ENCODE measurements at regions not wholly inside any gene's neighbourhood (a gene's known extent, or its start where the extent isn't known, plus 50 kb on each side); places are given as distances from the start of the nearest gene placed in this dataset.

- no peaks in the 10 kb centered on the region for H3F3A ChIP-seq (ENCODE audit: low read length, unreplicated experiment)
- no peak overlapping the region for H3K9ac ChIP-seq (ENCODE audit: low read length)
- peaks cover 11% of the 10 kb centered on the region; the same call in 1 of the 2 replicates for H3K9me3 ChIP-seq (ENCODE audit: low read length)
- ATAC-seq: no peak
- CTCF ChIA-PET: no interaction called here
- H3K27ac ChIP-seq (ENCODE audit: low read length): no peak overlapping the region
- H3K4me2 ChIP-seq (ENCODE audit: low read length): no peak overlapping the region
- POLR2A ChIA-PET (ENCODE audit: unreplicated experiment): no interaction called here
- DNase-seq: no peak
- TF ChIP-seq, protein P1, sequence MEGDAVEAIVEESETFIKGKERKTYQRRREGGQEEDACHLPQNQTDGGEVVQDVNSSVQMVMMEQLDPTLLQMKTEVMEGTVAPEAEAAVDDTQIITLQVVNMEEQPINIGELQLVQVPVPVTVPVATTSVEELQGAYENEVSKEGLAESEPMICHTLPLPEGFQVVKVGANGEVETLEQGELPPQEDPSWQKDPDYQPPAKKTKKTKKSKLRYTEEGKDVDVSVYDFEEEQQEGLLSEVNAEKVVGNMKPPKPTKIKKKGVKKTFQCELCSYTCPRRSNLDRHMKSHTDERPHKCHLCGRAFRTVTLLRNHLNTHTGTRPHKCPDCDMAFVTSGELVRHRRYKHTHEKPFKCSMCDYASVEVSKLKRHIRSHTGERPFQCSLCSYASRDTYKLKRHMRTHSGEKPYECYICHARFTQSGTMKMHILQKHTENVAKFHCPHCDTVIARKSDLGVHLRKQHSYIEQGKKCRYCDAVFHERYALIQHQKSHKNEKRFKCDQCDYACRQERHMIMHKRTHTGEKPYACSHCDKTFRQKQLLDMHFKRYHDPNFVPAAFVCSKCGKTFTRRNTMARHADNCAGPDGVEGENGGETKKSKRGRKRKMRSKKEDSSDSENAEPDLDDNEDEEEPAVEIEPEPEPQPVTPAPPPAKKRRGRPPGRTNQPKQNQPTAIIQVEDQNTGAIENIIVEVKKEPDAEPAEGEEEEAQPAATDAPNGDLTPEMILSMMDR (conservative IDR thresholded peaks at IDR 0.05; ENCODE audit: low read depth, low read length): no peak
- TF ChIP-seq EZH2phosphoT487 (IDR thresholded peaks at IDR 0.05; ENCODE audit: borderline replicate concordance, low read length) (no peak), EZH2 (IDR thresholded peaks at IDR 0.05; ENCODE audit: low read length, unreplicated experiment) (no peak)
- no peak overlapping the region for H2AFZ ChIP-seq (ENCODE audit: low read length)
- no peaks in the 10 kb centered on the region for H3K79me2 ChIP-seq (ENCODE audit: low read length)
- no peaks in the 10 kb centered on the region for H4K20me1 ChIP-seq (ENCODE audit: low read length)
- H3K9me2 ChIP-seq (replicated peaks; ENCODE audit: low read length): no peaks in the 10 kb centered on the region
- BruUV-seq (replicated peaks): no TSS peak
- no peaks in the 10 kb centered on the region for H3K27me3 ChIP-seq (ENCODE audit: low read length)
- H3K4me3 ChIP-seq (ENCODE audit: low read length): no peak overlapping the region
- no peaks in the 10 kb centered on the region for H3K4me1 ChIP-seq (ENCODE audit: insufficient read depth, low read length)
- no peaks in the 10 kb centered on the region for H3K36me3 ChIP-seq (ENCODE audit: low read depth, low read length)
- intact Hi-C loops (cut with micrococcal nuclease): no loop called here
These were observed 1451.7 kb upstream of the ADGRL3 start for GRCh38 chr4:59748433-59748832.

GRCh38 chr4:59759082-59759825 is 1440.9 kb upstream of the ADGRL3 start:
- CTCF ChIA-PET: no interaction called here
- Histone ChIP-seq H3K9ac (ENCODE audit: low read length) (no peak overlapping the region), H4K20me1 (ENCODE audit: low read length) (no peaks in the 10 kb centered on the region), H3K4me2 (ENCODE audit: low read length) (no peak overlapping the region), H3K9me2 (replicated peaks; ENCODE audit: low read length) (no peaks in the 10 kb centered on the region), H3K36me3 (ENCODE audit: low read depth, low read length) (no peaks in the 10 kb centered on the region), H3K27ac (ENCODE audit: low read length) (no peak overlapping the region), H3K79me2 (ENCODE audit: low read length) (no peaks in the 10 kb centered on the region), H3K4me3 (ENCODE audit: low read length) (no peak overlapping the region), H3F3A (ENCODE audit: low read length, unreplicated experiment) (no peaks in the 10 kb centered on the region), H3K9me3 (ENCODE audit: low read length) (no peaks in the 10 kb centered on the region), H2AFZ (ENCODE audit: low read length) (no peak overlapping the region), H3K27me3 (ENCODE audit: low read length) (no peaks in the 10 kb centered on the region), H3K4me1 (ENCODE audit: insufficient read depth, low read length) (no peaks in the 10 kb centered on the region)
- ATAC-seq (no peak), DNase-seq (no peak)
- no peak for TF ChIP-seq EZH2 (IDR thresholded peaks at IDR 0.05; ENCODE audit: low read length, unreplicated experiment)
- no peak for TF ChIP-seq EZH2phosphoT487 (IDR thresholded peaks at IDR 0.05; ENCODE audit: borderline replicate concordance, low read length)
- TF ChIP-seq, protein P1 (conservative IDR thresholded peaks at IDR 0.05; ENCODE audit: low read depth, low read length): no peak
- intact Hi-C loops (cut with micrococcal nuclease): no loop called here
- BruUV-seq (replicated peaks): no TSS peak
- POLR2A ChIA-PET (ENCODE audit: unreplicated experiment): no interaction called here

- intact Hi-C loops (cut with micrococcal nuclease): no loop called here
- Histone ChIP-seq H3K4me2 (ENCODE audit: low read length) (no peak overlapping the region), H2AFZ (ENCODE audit: low read length) (no peak overlapping the region), H3K9me2 (replicated peaks; ENCODE audit: low read length) (no peaks in the 10 kb centered on the region), H3K27me3 (ENCODE audit: low read length) (no peaks in the 10 kb centered on the region), H3K36me3 (ENCODE audit: low read depth, low read length) (no peaks in the 10 kb centered on the region), H3F3A (ENCODE audit: low read length, unreplicated experiment) (no peaks in the 10 kb centered on the region), H3K4me3 (ENCODE audit: low read length) (no peak overlapping the region), H3K27ac (ENCODE audit: low read length) (no peak overlapping the region), H3K9me3 (ENCODE audit: low read length) (no peaks in the 10 kb centered on the region), H3K4me1 (ENCODE audit: insufficient read depth, low read length) (no peaks in the 10 kb centered on the region), H3K79me2 (ENCODE audit: low read length) (no peaks in the 10 kb centered on the region), H4K20me1 (ENCODE audit: low read length) (no peaks in the 10 kb centered on the region), H3K9ac (ENCODE audit: low read length) (no peak overlapping the region)
- BruUV-seq (replicated peaks): no TSS peak
- POLR2A ChIA-PET (ENCODE audit: unreplicated experiment): no interaction called here
- no peak for DNase-seq
- ATAC-seq: no peak
- TF ChIP-seq EZH2phosphoT487 (IDR thresholded peaks at IDR 0.05; ENCODE audit: borderline replicate concordance, low read length) (no peak), EZH2 (IDR thresholded peaks at IDR 0.05; ENCODE audit: low read length, unreplicated experiment) (no peak)
- TF ChIP-seq, protein P1 (conservative IDR thresholded peaks at IDR 0.05; ENCODE audit: low read depth, low read length): no peak
- CTCF ChIA-PET: no interaction called here
These were observed 1437.8 kb upstream of the ADGRL3 start for GRCh38 chr4:59762344-59762743.

Data from PC-3 (cell line).